ENCODE measurements at regions not wholly inside any gene's neighbourhood (a gene's known extent, or its start where the extent isn't known, plus 50 kb on each side); places are given as distances from the start of the nearest gene placed in this dataset.
"Not testable (repeated sequence)": the region's sequence is repeated elsewhere in the genome, so short reads cannot be mapped to it uniquely, and the experiment has no call there.

DNA sequence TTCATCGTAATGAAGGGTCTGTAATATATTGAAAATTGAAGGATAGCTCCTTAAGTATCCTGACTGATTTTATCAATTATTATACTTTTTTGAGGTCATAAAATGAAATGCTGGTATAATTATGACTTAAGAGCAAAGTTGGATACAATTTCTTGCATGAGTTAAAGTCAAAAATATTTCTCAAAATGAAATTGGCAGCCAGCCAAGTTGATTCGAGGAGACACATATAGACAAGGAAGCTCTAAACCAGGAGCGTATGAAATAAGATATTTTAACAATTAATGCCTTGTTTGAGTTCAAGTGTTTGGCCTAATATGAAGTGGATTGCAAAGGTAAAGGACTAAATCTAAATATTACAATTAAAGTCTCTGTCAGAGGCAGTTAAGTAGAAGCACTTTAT is 260.4 kb upstream of the DSEL start:
- H3K27ac ChIP-seq: no peak overlapping the region
- TF ChIP-seq, protein P1, sequence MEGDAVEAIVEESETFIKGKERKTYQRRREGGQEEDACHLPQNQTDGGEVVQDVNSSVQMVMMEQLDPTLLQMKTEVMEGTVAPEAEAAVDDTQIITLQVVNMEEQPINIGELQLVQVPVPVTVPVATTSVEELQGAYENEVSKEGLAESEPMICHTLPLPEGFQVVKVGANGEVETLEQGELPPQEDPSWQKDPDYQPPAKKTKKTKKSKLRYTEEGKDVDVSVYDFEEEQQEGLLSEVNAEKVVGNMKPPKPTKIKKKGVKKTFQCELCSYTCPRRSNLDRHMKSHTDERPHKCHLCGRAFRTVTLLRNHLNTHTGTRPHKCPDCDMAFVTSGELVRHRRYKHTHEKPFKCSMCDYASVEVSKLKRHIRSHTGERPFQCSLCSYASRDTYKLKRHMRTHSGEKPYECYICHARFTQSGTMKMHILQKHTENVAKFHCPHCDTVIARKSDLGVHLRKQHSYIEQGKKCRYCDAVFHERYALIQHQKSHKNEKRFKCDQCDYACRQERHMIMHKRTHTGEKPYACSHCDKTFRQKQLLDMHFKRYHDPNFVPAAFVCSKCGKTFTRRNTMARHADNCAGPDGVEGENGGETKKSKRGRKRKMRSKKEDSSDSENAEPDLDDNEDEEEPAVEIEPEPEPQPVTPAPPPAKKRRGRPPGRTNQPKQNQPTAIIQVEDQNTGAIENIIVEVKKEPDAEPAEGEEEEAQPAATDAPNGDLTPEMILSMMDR (IDR thresholded peaks at IDR 0.05): no peak
- no peak for TF ChIP-seq ZFX (IDR thresholded peaks at IDR 0.05; ENCODE audit: borderline replicate concordance)

DNA sequence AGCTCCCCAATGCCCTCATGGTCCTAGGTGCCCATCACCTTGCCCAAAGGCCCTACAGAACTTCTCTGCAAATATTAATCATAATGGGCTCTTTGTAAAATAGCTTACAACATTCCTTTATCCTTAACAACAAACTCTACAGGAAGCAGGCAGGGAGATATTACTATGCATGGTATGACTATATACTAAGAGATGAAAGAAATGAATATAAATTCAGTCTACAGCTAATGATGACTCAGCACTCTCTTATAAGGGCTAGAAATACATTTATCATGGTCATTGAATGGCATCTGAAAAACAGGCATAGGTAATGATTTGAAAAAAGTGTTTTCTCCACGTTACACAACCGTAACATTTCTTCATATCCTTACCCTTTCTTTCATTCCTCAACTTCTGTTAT is 254.8 kb upstream of the DSEL start:
- TF ChIP-seq, protein P1 (IDR thresholded peaks at IDR 0.05): no peak
- no peak for TF ChIP-seq ZFX (IDR thresholded peaks at IDR 0.05; ENCODE audit: borderline replicate concordance)
- no peak overlapping the region for H3K27ac ChIP-seq

DNA sequence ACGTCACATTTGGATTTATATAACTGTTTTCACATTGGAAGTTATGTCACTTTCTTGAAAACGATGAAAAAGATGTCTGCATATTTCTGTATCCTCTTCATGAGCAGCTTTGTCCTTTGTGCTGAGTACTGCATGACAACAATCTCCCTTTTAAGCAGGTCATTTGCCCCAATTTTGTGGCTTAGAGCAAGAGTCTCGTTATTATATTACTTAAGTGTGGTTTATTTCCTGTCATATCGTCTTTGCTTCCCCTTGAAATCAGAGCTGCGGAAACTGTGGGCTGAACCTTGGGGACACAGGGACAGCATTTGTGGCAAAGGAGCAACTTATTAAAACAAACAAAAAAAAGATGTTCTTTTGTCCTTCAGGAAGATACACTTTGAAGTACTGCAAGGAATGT is 254.0 kb upstream of the DSEL start:
- H3K27ac ChIP-seq: no peak overlapping the region
- TF ChIP-seq, protein P1 (IDR thresholded peaks at IDR 0.05): no peak
- no peak for TF ChIP-seq ZFX (IDR thresholded peaks at IDR 0.05; ENCODE audit: borderline replicate concordance)

DNA sequence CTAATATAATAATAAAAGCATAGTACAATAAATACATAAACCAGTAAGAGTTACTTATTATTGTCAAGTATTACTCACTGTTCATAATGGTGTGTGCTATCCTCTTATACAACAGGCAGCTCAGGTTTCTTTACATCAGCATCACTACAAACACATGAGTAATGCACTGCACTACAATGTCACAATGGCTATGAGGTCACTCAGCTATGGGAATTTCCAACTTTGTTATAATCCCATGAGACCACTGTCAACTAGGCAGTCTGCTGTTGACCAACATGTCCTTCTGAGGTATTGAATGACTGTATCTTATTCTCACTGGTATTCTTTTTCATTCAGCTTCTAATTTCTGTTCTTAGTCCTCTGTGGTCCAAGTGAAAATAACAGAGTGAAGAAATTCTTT is 250.4 kb upstream of the DSEL start:
- TF ChIP-seq, protein P1 (IDR thresholded peaks at IDR 0.05): no peak
- TF ChIP-seq ZFX (IDR thresholded peaks at IDR 0.05; ENCODE audit: borderline replicate concordance): no peak
- no peak overlapping the region for H3K27ac ChIP-seq

- not testable (repeated sequence) for H3K27ac ChIP-seq
Measured at GRCh38 chr18:67752211-67752610, 235.7 kb upstream of the DSEL start.

DNA sequence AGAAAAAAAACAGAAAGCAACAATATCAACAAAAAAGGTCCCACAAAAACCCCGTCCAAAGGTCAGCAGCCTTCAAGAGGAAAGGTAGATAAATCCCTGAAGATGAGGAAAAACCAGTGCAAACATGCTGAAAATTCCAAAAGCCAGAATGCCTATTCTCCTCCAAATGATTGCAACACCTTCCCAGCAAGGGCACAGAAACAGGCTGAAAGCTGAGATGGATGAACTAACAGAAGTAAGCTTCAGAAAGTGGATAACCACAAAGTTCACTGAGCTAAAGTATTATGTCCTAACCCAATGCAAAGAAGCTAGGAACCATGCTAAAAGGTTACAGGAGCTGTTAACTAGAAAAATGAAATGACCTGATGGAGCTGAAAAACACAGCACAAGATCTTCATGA is 226.4 kb upstream of the DSEL start:
- H3K27ac ChIP-seq: no peak overlapping the region
- TF ChIP-seq, protein P1 (IDR thresholded peaks at IDR 0.05): no peak
- no peak for TF ChIP-seq ZFX (IDR thresholded peaks at IDR 0.05; ENCODE audit: borderline replicate concordance)

GRCh38 chr18:67742525-67742924 is 226.0 kb upstream of the DSEL start:
- no peak overlapping the region for H3K27ac ChIP-seq
- TF ChIP-seq, protein P1 (IDR thresholded peaks at IDR 0.05): no peak
- no peak for TF ChIP-seq ZFX (IDR thresholded peaks at IDR 0.05; ENCODE audit: borderline replicate concordance)

DNA sequence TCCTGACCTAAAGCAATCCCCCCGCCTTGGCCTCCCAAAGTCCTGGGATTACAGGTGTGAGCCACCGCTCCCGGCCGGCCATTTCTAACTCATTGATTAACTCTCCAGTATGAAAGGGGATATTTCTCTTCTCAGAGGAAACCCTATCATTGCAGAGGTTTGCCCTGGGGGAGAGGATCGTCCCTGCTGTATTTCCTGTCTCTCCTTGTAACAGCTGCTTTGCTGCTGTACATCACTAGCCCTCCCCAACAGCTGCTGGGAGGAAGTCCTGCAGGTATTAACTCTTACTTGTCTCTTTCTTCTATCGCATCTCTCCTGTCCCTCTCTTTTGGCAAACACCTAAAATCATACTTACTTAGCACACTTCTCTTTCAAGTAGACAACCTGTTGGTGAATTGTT is 219.0 kb upstream of the DSEL start:
- TF ChIP-seq, protein P1 (IDR thresholded peaks at IDR 0.05): no peak
- TF ChIP-seq ZFX (IDR thresholded peaks at IDR 0.05; ENCODE audit: borderline replicate concordance): no peak
- H3K27ac ChIP-seq: no peak overlapping the region
